Esophagus squamous epithelium (tissue), 5 donors: ENCODE measurements at regions not wholly inside any gene's neighbourhood (a gene's known extent, or its start where the extent isn't known, plus 50 kb on each side); places are given as distances from the start of the nearest gene placed in this dataset.

Experiments
- DNase-seq: peaks from one replicate; lab custom pipeline; 2025; lab: John Stamatoyannopoulos, UW
- H3K27ac ChIP-seq, 4 donors: fragments of 200-600 bp; sonication (generic); one replicate each; pipeline ENCODE4 v1.5.1; 2016 to 2019; ENCODE audit warnings: mild to moderate bottlenecking in 1 of 4
- H3K27me3 ChIP-seq, 4 donors: fragments of 200-600 bp; sonication (generic); 1 replicate in 3 of 4; 2 replicates in 1 of 4; pipeline versions ENCODE4 v1.5.1 to v1.6.0; 2017 to 2021; ENCODE audit warnings: antibody characterized with exemption in 1 of 4
- H3K36me3 ChIP-seq, 3 donors: fragments of 200-600 bp; sonication (generic); one replicate each; pipeline ENCODE4 v1.5.1; 2016 to 2019
- H3K4me1 ChIP-seq, 3 donors: fragments of 200-600 bp; sonication (generic); one replicate each; pipeline ENCODE4 v1.5.1; 2017 to 2019
- H3K4me3 ChIP-seq, 4 donors: fragments of 200-600 bp; sonication (generic); 1 replicate in 3 of 4; 2 replicates in 1 of 4; pipeline ENCODE4 v1.5.1; 2016 to 2019; ENCODE audit warnings: mild to moderate bottlenecking in 2 of 4, moderate library complexity in 1 of 4
- H3K9me3 ChIP-seq, 3 donors: fragments of 200-600 bp; sonication (generic); one replicate each; pipeline ENCODE4 v1.5.1; 2016 to 2019
- CTCF ChIP-seq, 6 experiments: fragments of 450-650 bp in 4 of 6; fragments of 200-600 bp in 2 of 6; sonication (generic) in 2 of 6; IDR thresholded peaks; one replicate each; pipeline ENCODE4 v1.5.1; 2016 to 2019; ENCODE audit warnings: antibody characterized with exemption in 6 of 6, mild to moderate bottlenecking in 4 of 6, moderate library complexity in 4 of 6
- POLR2A ChIP-seq, 4 donors: fragments of 450-650 bp; IDR thresholded peaks; one replicate each; pipeline ENCODE4 v1.6.1; 2017; ENCODE audit warnings: antibody characterized with exemption in 4 of 4, mild to moderate bottlenecking in 4 of 4, moderate library complexity in 3 of 4
- WGBS, 2 donors: methylation state at CpG; one replicate each; pipeline ENCODE4 v1.1.5; 2018; 5-methylcytosine and 5-hydroxymethylcytosine counted together
- intact Hi-C: fragments of 100-400 bp; cut with DNase I; formaldehyde crosslinking; loops from one replicate; pipeline ENCODE4 v1.15.0; 2022
- donor health status: DM: yes; HTN: yes; CAD: no.

- no peak overlapping the region for H3K4me3 ChIP-seq
- H3K27me3 ChIP-seq, result no peaks in the 10 kb centered on the region
- no peak for DNase-seq
- intact Hi-C loops, result no loop called here
- H3K36me3 ChIP-seq, result no peaks in the 10 kb centered on the region
- H3K9me3 ChIP-seq, result no peaks in the 10 kb centered on the region
- TF ChIP-seq CTCF (IDR thresholded peaks at IDR 0.05) (no peak), POLR2A (IDR thresholded peaks at IDR 0.05) (no peak)
- peaks cover 0 to 8% (median 0%) of the 10 kb centered on the region in 3 donors for H3K4me1 ChIP-seq
- no peak overlapping the region for H3K27ac ChIP-seq
- WGBS, 2 donors, result 86 to 93% methylated on average over 1 of the region's 1 CpG
Observed at GRCh38 chr2:12967804-12968203, 251.1 kb downstream of the TRIB2 start.

- Histone ChIP-seq H3K27me3 (no peaks in the 10 kb centered on the region), H3K9me3 (no peaks in the 10 kb centered on the region), H3K4me1 (peaks cover 0 to 8% (median 0%) of the 10 kb centered on the region in 3 donors), H3K36me3 (no peaks in the 10 kb centered on the region), H3K4me3 (no peak overlapping the region), H3K27ac (no peak overlapping the region)
- no peak for DNase-seq
- TF ChIP-seq CTCF (IDR thresholded peaks at IDR 0.05) (no peak), POLR2A (IDR thresholded peaks at IDR 0.05) (no peak)
- intact Hi-C loops, result no loop called here
- WGBS, 2 donors, result 87 to 92% methylated on average over 3 of the region's 3 CpGs
Observed at GRCh38 chr2:12968399-12968798, 251.7 kb downstream of the TRIB2 start.

- H3K4me1 ChIP-seq, result peaks cover 0 to 2% (median 0%) of the 10 kb centered on the region in 3 donors
- H3K9me3 ChIP-seq, result no peaks in the 10 kb centered on the region
- H3K27me3 ChIP-seq, result no peaks in the 10 kb centered on the region
- intact Hi-C loops, result no loop called here
- no peak overlapping the region for H3K4me3 ChIP-seq
- WGBS, 2 donors, result 52 to 68% methylated on average over 4 of the region's 4 CpGs
- no peak for DNase-seq
- TF ChIP-seq CTCF (IDR thresholded peaks at IDR 0.05) (no peak), POLR2A (IDR thresholded peaks at IDR 0.05) (no peak)
- no peak overlapping the region for H3K27ac ChIP-seq
- H3K36me3 ChIP-seq, result no peaks in the 10 kb centered on the region
Observed at GRCh38 chr2:12970861-12971260, 254.1 kb downstream of the TRIB2 start.

- H3K4me3 ChIP-seq, result no peak overlapping the region
- no peaks in the 10 kb centered on the region for H3K4me1 ChIP-seq
Observed at GRCh38 chr2:12971581-12972365, 255.0 kb downstream of the TRIB2 start.

More at GRCh38 chr2:12971581-12972365, 255.0 kb downstream of the TRIB2 start:
- TF ChIP-seq CTCF (IDR thresholded peaks at IDR 0.05), result no peak
- no peak for TF ChIP-seq POLR2A (IDR thresholded peaks at IDR 0.05)
- Histone ChIP-seq H3K36me3 (no peaks in the 10 kb centered on the region), H3K27me3 (no peaks in the 10 kb centered on the region), H3K9me3 (no peaks in the 10 kb centered on the region), H3K27ac (no peak overlapping the region)
- whole genome bisulfite sequencing, 2 donors, result 74 to 80% methylated on average over 4 of the region's 4 CpGs
- intact Hi-C loops, result no loop called here
- no peak for DNase-seq
